ENCODE measurements at regions not wholly inside any gene's neighbourhood (a gene's known extent, or its start where the extent isn't known, plus 50 kb on each side); places are given as distances from the start of the nearest gene placed in this dataset.

GRCh38 chr21:23633447-23633940, 1973.8 kb downstream of the MRPL39 start:
- TF ChIP-seq CTCF (IDR thresholded peaks at IDR 0.05) (no peak), POLR2A (IDR thresholded peaks at IDR 0.05) (no peak)
